Kidney (tissue), 13 donors: ENCODE measurements at regions not wholly inside any gene's neighbourhood (a gene's known extent, or its start where the extent isn't known, plus 50 kb on each side); places are given as distances from the start of the nearest gene placed in this dataset.

ENCODE experiments used
- DNase-seq, 5 donors: peaks; one replicate each; pipeline ENCODE4 v3.0.0-alpha.2; 2013 to 2020
- FAIRE-seq: peaks from 2 replicates; lab custom pipeline; 2012; peaks lifted over from hg19 to GRCh38; lab: Jason Lieb, UNC
- H3K27ac ChIP-seq, 2 donors: one replicate each; pipeline ENCODE4 v1.7.0; 2013; ENCODE audit warnings: low read depth in 2 of 2, low read length in 2 of 2, inconsistent platforms in 1 of 2
- H3K27me3 ChIP-seq: one replicate; pipeline ENCODE4 v1.7.1; 2013; ENCODE audit warnings: low read length, inconsistent platforms; ENCODE audit not compliant: control insufficient read depth, insufficient read depth
- H3K36me3 ChIP-seq, 3 donors: one replicate each; pipeline versions ENCODE4 v1.7.0 to v1.7.1; 2013; ENCODE audit warnings: low read length in 3 of 3, control low read depth in 1 of 3, inconsistent platforms in 1 of 3; ENCODE audit not compliant: insufficient read depth in 3 of 3, control insufficient read depth in 2 of 3
- H3K4me1 ChIP-seq, 3 donors: one replicate each; pipeline versions ENCODE4 v1.7.0 to v1.7.1; 2013; ENCODE audit warnings: low read length in 3 of 3, inconsistent platforms in 1 of 3, low read depth in 1 of 3; ENCODE audit not compliant: control insufficient read depth in 2 of 3, insufficient read depth in 2 of 3
- H3K4me3 ChIP-seq, 3 donors: one replicate each; pipeline versions ENCODE4 v1.7.0 to v1.8.1; 2013; ENCODE audit warnings: low read length in 3 of 3, control low read depth in 1 of 3, inconsistent platforms in 1 of 3
- H3K9ac ChIP-seq, 3 donors: one replicate each; pipeline versions ENCODE4 v1.7.0 to v1.7.1; 2013; ENCODE audit warnings: low read length in 3 of 3, control low read depth in 1 of 3, inconsistent platforms in 1 of 3
- H3K9me3 ChIP-seq, 3 donors: one replicate each; pipeline versions ENCODE4 v1.7.0 to v1.7.1; 2013; ENCODE audit warnings: low read length in 3 of 3, control low read depth in 1 of 3, inconsistent platforms in 1 of 3; ENCODE audit not compliant: control insufficient read depth in 2 of 3, insufficient read depth in 1 of 3
- intact Hi-C: fragments of 100-400 bp; cut with DNase I; formaldehyde crosslinking; loops from one replicate; pipeline ENCODE4 v1.11.1; 2022
- TF ChIP-seq, protein P1 (sequence below): IDR thresholded peaks from 3 replicates; pipeline ENCODE4 v1.5.1; 2012; ENCODE audit warnings: mild to moderate bottlenecking, moderate library complexity, borderline replicate concordance; ENCODE audit not compliant: insufficient read depth; ENCODE audit errors: extremely low read depth
- donor health status: control.
- donor health status: control.
- donor health status: control.
- donor health status: control.
- donor health status: control.
- donor health status: DM: yes; HTN: yes; CAD: no.
- donor health status: Normal renal cell carcinoma (clear cell type).

DNA sequence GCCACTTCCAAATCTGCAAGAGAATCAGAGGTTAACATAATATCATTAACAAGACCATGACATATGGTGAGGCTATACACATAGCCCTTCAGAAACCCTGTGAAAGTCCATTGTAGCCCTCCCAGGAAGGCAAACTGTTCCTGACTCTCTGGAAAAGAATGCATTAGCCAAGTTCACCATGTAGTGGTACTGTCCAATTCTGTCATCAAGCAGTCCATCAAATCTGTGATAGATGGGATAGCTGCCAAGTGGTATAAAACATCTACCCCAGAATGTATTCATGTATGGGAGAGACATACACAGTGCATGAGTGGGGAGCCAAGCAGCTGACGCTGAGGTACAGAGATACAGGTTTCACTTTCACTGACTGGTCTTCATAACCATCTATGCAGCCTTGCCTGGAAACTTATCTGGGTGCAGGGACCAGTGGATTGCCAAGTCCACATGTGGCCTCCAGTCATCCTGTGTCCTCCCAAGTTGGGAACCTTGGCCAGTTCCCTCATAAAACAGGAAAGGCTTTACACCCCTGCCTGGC is 281.1 kb downstream of the MBD2 start:
- no peak overlapping the region for H3K9ac ChIP-seq
- no peak overlapping the region for H3K27ac ChIP-seq
- intact Hi-C loops, result no loop called here
- H3K4me3 ChIP-seq, result no peak overlapping the region
- H3K36me3 ChIP-seq, result no peaks in the 10 kb centered on the region
- no peaks in the 10 kb centered on the region for H3K4me1 ChIP-seq
- H3K27me3 ChIP-seq, result no peaks in the 10 kb centered on the region
- no peak for DNase-seq
- no peaks in the 10 kb centered on the region for H3K9me3 ChIP-seq
- no peak for FAIRE-seq
- TF ChIP-seq, protein P1, sequence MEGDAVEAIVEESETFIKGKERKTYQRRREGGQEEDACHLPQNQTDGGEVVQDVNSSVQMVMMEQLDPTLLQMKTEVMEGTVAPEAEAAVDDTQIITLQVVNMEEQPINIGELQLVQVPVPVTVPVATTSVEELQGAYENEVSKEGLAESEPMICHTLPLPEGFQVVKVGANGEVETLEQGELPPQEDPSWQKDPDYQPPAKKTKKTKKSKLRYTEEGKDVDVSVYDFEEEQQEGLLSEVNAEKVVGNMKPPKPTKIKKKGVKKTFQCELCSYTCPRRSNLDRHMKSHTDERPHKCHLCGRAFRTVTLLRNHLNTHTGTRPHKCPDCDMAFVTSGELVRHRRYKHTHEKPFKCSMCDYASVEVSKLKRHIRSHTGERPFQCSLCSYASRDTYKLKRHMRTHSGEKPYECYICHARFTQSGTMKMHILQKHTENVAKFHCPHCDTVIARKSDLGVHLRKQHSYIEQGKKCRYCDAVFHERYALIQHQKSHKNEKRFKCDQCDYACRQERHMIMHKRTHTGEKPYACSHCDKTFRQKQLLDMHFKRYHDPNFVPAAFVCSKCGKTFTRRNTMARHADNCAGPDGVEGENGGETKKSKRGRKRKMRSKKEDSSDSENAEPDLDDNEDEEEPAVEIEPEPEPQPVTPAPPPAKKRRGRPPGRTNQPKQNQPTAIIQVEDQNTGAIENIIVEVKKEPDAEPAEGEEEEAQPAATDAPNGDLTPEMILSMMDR, result no peak

DNA sequence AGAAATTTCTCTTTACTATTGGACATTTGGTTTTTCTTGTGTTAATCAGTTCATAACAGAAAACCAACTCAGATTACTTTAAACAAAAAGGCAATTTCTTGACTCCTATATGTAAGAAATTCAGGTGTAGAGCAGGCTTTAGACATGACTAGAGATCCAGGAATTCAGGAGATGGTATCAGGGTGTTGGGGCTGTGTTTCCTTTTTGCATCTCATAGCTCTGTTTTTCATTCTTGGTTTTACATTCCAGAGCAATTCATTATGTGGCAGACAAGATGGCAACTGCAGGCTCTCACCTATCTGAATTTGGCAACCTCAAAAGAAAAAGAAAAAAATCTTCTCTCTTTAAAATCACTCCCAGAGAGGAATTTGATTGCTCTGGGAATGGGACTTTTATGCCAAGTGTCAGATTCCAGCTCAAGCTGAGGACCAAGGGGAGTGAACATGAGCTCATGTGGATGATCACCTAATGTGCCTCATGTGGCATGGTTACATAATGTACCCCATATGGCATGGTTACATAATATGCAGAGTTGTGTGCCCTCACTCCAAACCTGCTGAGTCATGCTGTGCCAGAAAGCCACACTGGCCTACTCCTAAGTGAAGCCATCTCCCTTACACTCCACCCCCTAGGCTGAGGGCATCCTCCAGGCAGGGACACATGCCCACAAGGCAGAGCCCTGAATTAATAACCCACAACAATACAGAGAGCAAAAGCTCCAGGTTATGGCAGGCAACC is 282.7 kb downstream of the MBD2 start:
- no peak overlapping the region for H3K9ac ChIP-seq
- H3K27me3 ChIP-seq, result no peaks in the 10 kb centered on the region
- intact Hi-C loops, result no loop called here
- no peak overlapping the region for H3K27ac ChIP-seq
- no peak overlapping the region for H3K4me3 ChIP-seq
- no peaks in the 10 kb centered on the region for H3K36me3 ChIP-seq
- no peak for FAIRE-seq
- TF ChIP-seq, protein P1, result no peak
- H3K9me3 ChIP-seq, result no peaks in the 10 kb centered on the region
- DNase-seq, result no peak
- no peaks in the 10 kb centered on the region for H3K4me1 ChIP-seq

DNA sequence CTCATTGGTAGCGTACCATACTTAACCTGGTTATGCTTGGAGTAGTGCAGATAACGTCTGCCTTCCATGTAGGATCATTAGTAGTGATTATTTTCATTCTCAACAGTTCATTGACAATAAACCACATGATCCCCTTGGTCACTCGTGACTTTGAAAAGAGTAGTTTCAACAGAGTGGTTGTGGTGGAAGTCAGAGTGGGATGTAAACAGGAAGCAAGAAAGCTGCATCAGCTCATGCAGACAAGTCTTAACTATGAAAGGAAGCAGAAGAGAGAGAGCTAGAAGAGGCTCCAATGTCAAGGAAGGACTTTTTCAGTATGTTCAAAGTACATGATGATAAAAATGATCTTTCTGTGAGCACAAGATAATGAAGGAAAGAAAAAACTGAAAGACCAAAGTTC is 287.4 kb downstream of the MBD2 start:
- Histone ChIP-seq H3K9me3 (no peaks in the 10 kb centered on the region), H3K4me1 (no peaks in the 10 kb centered on the region), H3K36me3 (no peaks in the 10 kb centered on the region), H3K4me3 (no peak overlapping the region), H3K9ac (no peak overlapping the region), H3K27me3 (no peaks in the 10 kb centered on the region), H3K27ac (no peak overlapping the region)
- no peak for FAIRE-seq
- no peak for DNase-seq
- TF ChIP-seq, protein P1, result no peak
- intact Hi-C loops, result no loop called here
